ENCODE measurements at regions not wholly inside any gene's neighbourhood (a gene's known extent, or its start where the extent isn't known, plus 50 kb on each side); places are given as distances from the start of the nearest gene placed in this dataset.

DNA sequence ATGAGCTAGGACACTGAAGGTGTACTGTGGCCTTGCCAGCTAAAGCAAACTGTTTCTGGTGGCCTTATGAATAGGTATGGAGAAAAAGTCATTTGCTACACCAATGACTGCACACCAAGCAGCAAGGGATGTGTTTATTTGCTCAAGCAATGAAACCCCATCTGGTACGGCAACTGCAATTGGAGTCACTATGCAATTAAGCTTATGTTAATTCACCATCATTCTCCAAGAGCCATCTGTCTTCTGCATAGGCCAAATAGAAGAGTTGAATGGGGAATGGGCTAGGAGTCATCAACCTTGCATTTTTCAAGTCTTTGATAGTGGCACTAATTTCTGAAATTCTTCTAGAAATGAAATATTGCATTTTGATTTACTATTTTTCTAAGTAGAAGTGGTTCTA is 372.0 kb downstream of the KCNJ3 start:
- Histone ChIP-seq H2AFZ (ENCODE audit: low read depth) (no peak overlapping the region), H3K9me3 (no peaks in the 10 kb centered on the region), H3K27me3 (ENCODE audit: insufficient read depth) (no peaks in the 10 kb centered on the region), H3K36me3 (replicated peaks in 1 of 2; ENCODE audit: control insufficient read depth in 1 of 2, insufficient read depth in 2 of 2, low read length in 1 of 2) (no peaks in the 10 kb centered on the region), H3F3A (replicated peaks; ENCODE audit: insufficient read depth) (no peaks in the 10 kb centered on the region), H3K9ac (no peak overlapping the region), H3K4me1 (ENCODE audit: control insufficient read depth in 1 of 2, insufficient read depth in 2 of 2, low read depth in 1 of 2, low read length in 1 of 2) (no peaks in the 10 kb centered on the region), H3K4me3 (ENCODE audit: low read depth in 2 of 2, low read length in 1 of 2) (no peak overlapping the region), H4K20me1 (ENCODE audit: insufficient read depth) (no peaks in the 10 kb centered on the region), H3K79me2 (ENCODE audit: insufficient read depth) (no peaks in the 10 kb centered on the region), H3K9me2 (no peaks in the 10 kb centered on the region), H3K4me2 (no peak overlapping the region), H3K27ac (ENCODE audit: low read depth in 2 of 2, low read length in 1 of 2) (no peak overlapping the region)
- ChIA-PET CTCF (no interaction called here), POLR2A (no interaction called here)
- no peak for DNase-seq
- TF ChIP-seq, protein P1, sequence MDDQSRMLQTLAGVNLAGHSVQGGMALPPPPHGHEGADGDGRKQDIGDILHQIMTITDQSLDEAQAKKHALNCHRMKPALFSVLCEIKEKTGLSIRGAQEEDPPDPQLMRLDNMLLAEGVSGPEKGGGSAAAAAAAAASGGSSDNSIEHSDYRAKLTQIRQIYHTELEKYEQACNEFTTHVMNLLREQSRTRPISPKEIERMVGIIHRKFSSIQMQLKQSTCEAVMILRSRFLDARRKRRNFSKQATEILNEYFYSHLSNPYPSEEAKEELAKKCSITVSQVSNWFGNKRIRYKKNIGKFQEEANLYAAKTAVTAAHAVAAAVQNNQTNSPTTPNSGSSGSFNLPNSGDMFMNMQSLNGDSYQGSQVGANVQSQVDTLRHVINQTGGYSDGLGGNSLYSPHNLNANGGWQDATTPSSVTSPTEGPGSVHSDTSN (IDR thresholded peaks at IDR 0.05), result no peak
- TF ChIP-seq, protein P2, sequence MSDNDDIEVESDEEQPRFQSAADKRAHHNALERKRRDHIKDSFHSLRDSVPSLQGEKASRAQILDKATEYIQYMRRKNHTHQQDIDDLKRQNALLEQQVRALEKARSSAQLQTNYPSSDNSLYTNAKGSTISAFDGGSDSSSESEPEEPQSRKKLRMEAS (IDR thresholded peaks at IDR 0.05; ENCODE audit: low read depth), result no peak
- TF ChIP-seq FOXJ3 (CRISPR knock-in tag; IDR thresholded peaks at IDR 0.05), result no peak
- 17% methylated on average over 1 of the region's 1 CpG for WGBS (ENCODE audit: low lambda C conversion rate)

DNA sequence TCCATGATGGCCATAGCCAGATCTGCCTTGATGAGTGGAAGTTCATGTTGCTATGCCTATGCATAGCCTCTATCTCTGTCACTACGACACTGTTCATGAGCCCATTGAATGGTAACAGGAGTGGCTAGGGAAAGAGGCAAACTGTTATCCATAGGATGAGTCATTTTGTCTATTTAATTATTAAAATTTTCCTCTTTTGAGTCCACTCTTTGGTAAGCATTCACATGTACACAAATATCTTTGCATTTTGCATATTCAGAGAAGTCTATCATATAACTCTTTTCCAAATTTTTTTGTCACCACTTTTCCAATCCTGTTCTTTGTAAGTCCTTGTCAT is 364.4 kb downstream of the KCNJ3 start:
- no peak overlapping the region for H3K9ac ChIP-seq
- H3K27ac ChIP-seq (ENCODE audit: low read depth in 2 of 2, low read length in 1 of 2), result no peak overlapping the region
- H3K9me3 ChIP-seq, result no peaks in the 10 kb centered on the region
- H3F3A ChIP-seq (replicated peaks; ENCODE audit: insufficient read depth), result no peaks in the 10 kb centered on the region
- no peak overlapping the region for H3K4me3 ChIP-seq (ENCODE audit: low read depth in 2 of 2, low read length in 1 of 2)
- POLR2A ChIA-PET, result no interaction called here
- no peaks in the 10 kb centered on the region for H3K79me2 ChIP-seq (ENCODE audit: insufficient read depth)
- H3K4me1 ChIP-seq (ENCODE audit: control insufficient read depth in 1 of 2, insufficient read depth in 2 of 2, low read depth in 1 of 2, low read length in 1 of 2), result no peaks in the 10 kb centered on the region
- CTCF ChIA-PET, result interaction anchor here (0.7 kb wide), 1 partner anchor 439 kb away, joined by 3 read pairs; no protein-coding TSS in a partner anchor
- no peak overlapping the region for H2AFZ ChIP-seq (ENCODE audit: low read depth)
- TF ChIP-seq, protein P3, sequence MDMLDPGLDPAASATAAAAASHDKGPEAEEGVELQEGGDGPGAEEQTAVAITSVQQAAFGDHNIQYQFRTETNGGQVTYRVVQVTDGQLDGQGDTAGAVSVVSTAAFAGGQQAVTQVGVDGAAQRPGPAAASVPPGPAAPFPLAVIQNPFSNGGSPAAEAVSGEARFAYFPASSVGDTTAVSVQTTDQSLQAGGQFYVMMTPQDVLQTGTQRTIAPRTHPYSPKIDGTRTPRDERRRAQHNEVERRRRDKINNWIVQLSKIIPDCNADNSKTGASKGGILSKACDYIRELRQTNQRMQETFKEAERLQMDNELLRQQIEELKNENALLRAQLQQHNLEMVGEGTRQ (IDR thresholded peaks at IDR 0.05; ENCODE audit: borderline replicate concordance, low read depth, low read length), result no peak
- TF ChIP-seq FOXM1 (IDR thresholded peaks at IDR 0.05; ENCODE audit: low read depth) (no peak), RFX5 (IDR thresholded peaks at IDR 0.05; ENCODE audit: low read length) (no peak), FOSL2 (IDR thresholded peaks at IDR 0.05; ENCODE audit: borderline replicate concordance, low read depth) (no peak), RXRA (IDR thresholded peaks at IDR 0.05; ENCODE audit: borderline replicate concordance, low read depth) (no peak), JUND (IDR thresholded peaks at IDR 0.05) (no peak), EZH2phosphoT487 (IDR thresholded peaks at IDR 0.05; ENCODE audit: borderline replicate concordance, low read depth) (no peak), NRF1 (IDR thresholded peaks at IDR 0.05; ENCODE audit: low read depth, low read length) (no peak), YY1 (IDR thresholded peaks at IDR 0.05; ENCODE audit: low read depth) (no peak), GABPA (IDR thresholded peaks at IDR 0.05; ENCODE audit: low read depth) (no peak), POLR2AphosphoS5 (IDR thresholded peaks at IDR 0.05; ENCODE audit: low read depth, low read length) (no peak), TAF1 (IDR thresholded peaks at IDR 0.05; ENCODE audit: borderline replicate concordance, low read depth, low read length) (no peak), GATA2 (CRISPR knock-in tag; IDR thresholded peaks at IDR 0.05) (no peak)
- TF ChIP-seq, protein P4, sequence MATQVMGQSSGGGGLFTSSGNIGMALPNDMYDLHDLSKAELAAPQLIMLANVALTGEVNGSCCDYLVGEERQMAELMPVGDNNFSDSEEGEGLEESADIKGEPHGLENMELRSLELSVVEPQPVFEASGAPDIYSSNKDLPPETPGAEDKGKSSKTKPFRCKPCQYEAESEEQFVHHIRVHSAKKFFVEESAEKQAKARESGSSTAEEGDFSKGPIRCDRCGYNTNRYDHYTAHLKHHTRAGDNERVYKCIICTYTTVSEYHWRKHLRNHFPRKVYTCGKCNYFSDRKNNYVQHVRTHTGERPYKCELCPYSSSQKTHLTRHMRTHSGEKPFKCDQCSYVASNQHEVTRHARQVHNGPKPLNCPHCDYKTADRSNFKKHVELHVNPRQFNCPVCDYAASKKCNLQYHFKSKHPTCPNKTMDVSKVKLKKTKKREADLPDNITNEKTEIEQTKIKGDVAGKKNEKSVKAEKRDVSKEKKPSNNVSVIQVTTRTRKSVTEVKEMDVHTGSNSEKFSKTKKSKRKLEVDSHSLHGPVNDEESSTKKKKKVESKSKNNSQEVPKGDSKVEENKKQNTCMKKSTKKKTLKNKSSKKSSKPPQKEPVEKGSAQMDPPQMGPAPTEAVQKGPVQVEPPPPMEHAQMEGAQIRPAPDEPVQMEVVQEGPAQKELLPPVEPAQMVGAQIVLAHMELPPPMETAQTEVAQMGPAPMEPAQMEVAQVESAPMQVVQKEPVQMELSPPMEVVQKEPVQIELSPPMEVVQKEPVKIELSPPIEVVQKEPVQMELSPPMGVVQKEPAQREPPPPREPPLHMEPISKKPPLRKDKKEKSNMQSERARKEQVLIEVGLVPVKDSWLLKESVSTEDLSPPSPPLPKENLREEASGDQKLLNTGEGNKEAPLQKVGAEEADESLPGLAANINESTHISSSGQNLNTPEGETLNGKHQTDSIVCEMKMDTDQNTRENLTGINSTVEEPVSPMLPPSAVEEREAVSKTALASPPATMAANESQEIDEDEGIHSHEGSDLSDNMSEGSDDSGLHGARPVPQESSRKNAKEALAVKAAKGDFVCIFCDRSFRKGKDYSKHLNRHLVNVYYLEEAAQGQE (IDR thresholded peaks at IDR 0.05; ENCODE audit: low read depth, low read length), result no peak
- TF ChIP-seq, protein P5, sequence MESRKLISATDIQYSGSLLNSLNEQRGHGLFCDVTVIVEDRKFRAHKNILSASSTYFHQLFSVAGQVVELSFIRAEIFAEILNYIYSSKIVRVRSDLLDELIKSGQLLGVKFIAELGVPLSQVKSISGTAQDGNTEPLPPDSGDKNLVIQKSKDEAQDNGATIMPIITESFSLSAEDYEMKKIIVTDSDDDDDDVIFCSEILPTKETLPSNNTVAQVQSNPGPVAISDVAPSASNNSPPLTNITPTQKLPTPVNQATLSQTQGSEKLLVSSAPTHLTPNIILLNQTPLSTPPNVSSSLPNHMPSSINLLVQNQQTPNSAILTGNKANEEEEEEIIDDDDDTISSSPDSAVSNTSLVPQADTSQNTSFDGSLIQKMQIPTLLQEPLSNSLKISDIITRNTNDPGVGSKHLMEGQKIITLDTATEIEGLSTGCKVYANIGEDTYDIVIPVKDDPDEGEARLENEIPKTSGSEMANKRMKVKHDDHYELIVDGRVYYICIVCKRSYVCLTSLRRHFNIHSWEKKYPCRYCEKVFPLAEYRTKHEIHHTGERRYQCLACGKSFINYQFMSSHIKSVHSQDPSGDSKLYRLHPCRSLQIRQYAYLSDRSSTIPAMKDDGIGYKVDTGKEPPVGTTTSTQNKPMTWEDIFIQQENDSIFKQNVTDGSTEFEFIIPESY (IDR thresholded peaks at IDR 0.05; ENCODE audit: borderline replicate concordance, low read depth), result no peak
- TF ChIP-seq, protein P2 (IDR thresholded peaks at IDR 0.05; ENCODE audit: low read depth), result no peak
- no peak for DNase-seq
- no peak overlapping the region for H3K4me2 ChIP-seq
- no peaks in the 10 kb centered on the region for H3K9me2 ChIP-seq
- 25% methylated on average over 1 of the region's 1 CpG for WGBS (ENCODE audit: low lambda C conversion rate)
- no peaks in the 10 kb centered on the region for H3K27me3 ChIP-seq (ENCODE audit: insufficient read depth)
- H3K36me3 ChIP-seq (replicated peaks in 1 of 2; ENCODE audit: control insufficient read depth in 1 of 2, insufficient read depth in 2 of 2, low read length in 1 of 2), result no peaks in the 10 kb centered on the region
- no peaks in the 10 kb centered on the region for H4K20me1 ChIP-seq (ENCODE audit: insufficient read depth)
